ENCODE measurements at regions not wholly inside any gene's neighbourhood (a gene's known extent, or its start where the extent isn't known, plus 50 kb on each side); places are given as distances from the start of the nearest gene placed in this dataset.
"Not testable (repeated sequence)": the region's sequence is repeated elsewhere in the genome, so short reads cannot be mapped to it uniquely, and the experiment has no call there.

DNA sequence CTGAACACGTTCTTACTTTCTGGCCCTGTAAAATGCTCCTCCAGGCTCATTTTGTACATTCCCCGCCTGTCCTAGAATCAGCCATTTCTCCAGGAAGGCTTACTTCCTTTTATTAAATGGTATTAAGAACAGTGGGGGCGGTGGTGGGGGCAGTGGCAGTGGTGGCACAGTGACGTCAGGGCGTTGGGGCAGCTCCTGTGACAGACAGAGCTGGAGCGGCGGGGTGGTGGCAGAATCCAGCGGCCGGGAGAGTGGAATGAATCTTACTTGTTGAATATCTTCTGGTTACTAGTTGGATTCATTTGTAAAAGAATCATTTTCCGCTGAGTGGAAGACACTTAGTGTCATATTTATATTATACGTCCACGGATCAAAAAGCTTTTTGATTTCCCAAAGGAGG is 262.6 kb downstream of the BCL2L11 start:
- TF ChIP-seq, protein P1, sequence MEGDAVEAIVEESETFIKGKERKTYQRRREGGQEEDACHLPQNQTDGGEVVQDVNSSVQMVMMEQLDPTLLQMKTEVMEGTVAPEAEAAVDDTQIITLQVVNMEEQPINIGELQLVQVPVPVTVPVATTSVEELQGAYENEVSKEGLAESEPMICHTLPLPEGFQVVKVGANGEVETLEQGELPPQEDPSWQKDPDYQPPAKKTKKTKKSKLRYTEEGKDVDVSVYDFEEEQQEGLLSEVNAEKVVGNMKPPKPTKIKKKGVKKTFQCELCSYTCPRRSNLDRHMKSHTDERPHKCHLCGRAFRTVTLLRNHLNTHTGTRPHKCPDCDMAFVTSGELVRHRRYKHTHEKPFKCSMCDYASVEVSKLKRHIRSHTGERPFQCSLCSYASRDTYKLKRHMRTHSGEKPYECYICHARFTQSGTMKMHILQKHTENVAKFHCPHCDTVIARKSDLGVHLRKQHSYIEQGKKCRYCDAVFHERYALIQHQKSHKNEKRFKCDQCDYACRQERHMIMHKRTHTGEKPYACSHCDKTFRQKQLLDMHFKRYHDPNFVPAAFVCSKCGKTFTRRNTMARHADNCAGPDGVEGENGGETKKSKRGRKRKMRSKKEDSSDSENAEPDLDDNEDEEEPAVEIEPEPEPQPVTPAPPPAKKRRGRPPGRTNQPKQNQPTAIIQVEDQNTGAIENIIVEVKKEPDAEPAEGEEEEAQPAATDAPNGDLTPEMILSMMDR (IDR thresholded peaks at IDR 0.05; ENCODE audit: poor library complexity) = not testable (repeated sequence)
- not testable (repeated sequence) for TF ChIP-seq EZH2phosphoT487 (IDR thresholded peaks at IDR 0.05; ENCODE audit: low read depth, severe bottlenecking, unreplicated experiment); EZH2 (IDR thresholded peaks at IDR 0.05; ENCODE audit: borderline replicate concordance)
